Esophagus squamous epithelium (tissue), 5 donors: ENCODE measurements at regions not wholly inside any gene's neighbourhood (a gene's known extent, or its start where the extent isn't known, plus 50 kb on each side); places are given as distances from the start of the nearest gene placed in this dataset.

Experiments
- DNase-seq: peaks from one replicate; lab custom pipeline; 2025; lab: John Stamatoyannopoulos, UW
- H3K27ac ChIP-seq, 4 donors: fragments of 200-600 bp; sonication (generic); one replicate each; pipeline ENCODE4 v1.5.1; 2016 to 2019; ENCODE audit warnings: mild to moderate bottlenecking in 1 of 4
- H3K27me3 ChIP-seq, 4 donors: fragments of 200-600 bp; sonication (generic); 1 replicate in 3 of 4; 2 replicates in 1 of 4; pipeline versions ENCODE4 v1.5.1 to v1.6.0; 2017 to 2021; ENCODE audit warnings: antibody characterized with exemption in 1 of 4
- H3K36me3 ChIP-seq, 3 donors: fragments of 200-600 bp; sonication (generic); one replicate each; pipeline ENCODE4 v1.5.1; 2016 to 2019
- H3K4me1 ChIP-seq, 3 donors: fragments of 200-600 bp; sonication (generic); one replicate each; pipeline ENCODE4 v1.5.1; 2017 to 2019
- H3K4me3 ChIP-seq, 4 donors: fragments of 200-600 bp; sonication (generic); 1 replicate in 3 of 4; 2 replicates in 1 of 4; pipeline ENCODE4 v1.5.1; 2016 to 2019; ENCODE audit warnings: mild to moderate bottlenecking in 2 of 4, moderate library complexity in 1 of 4
- H3K9me3 ChIP-seq, 3 donors: fragments of 200-600 bp; sonication (generic); one replicate each; pipeline ENCODE4 v1.5.1; 2016 to 2019
- CTCF ChIP-seq, 6 experiments: fragments of 450-650 bp in 4 of 6; fragments of 200-600 bp in 2 of 6; sonication (generic) in 2 of 6; IDR thresholded peaks; one replicate each; pipeline ENCODE4 v1.5.1; 2016 to 2019; ENCODE audit warnings: antibody characterized with exemption in 6 of 6, mild to moderate bottlenecking in 4 of 6, moderate library complexity in 4 of 6
- POLR2A ChIP-seq, 4 donors: fragments of 450-650 bp; IDR thresholded peaks; one replicate each; pipeline ENCODE4 v1.6.1; 2017; ENCODE audit warnings: antibody characterized with exemption in 4 of 4, mild to moderate bottlenecking in 4 of 4, moderate library complexity in 3 of 4
- WGBS, 2 donors: methylation state at CpG; one replicate each; pipeline ENCODE4 v1.1.5; 2018; 5-methylcytosine and 5-hydroxymethylcytosine counted together
- intact Hi-C: fragments of 100-400 bp; cut with DNase I; formaldehyde crosslinking; loops from one replicate; pipeline ENCODE4 v1.15.0; 2022
- donor health status: DM: yes; HTN: yes; CAD: no.

- no peak for DNase-seq
- Histone ChIP-seq H3K27me3 (no peaks in the 10 kb centered on the region), H3K4me1 (no peaks in the 10 kb centered on the region), H3K4me3 (no peak overlapping the region), H3K27ac (no peak overlapping the region), H3K36me3 (no peaks in the 10 kb centered on the region), H3K9me3 (no peaks in the 10 kb centered on the region)
- WGBS, 2 donors = 39% methylated on average over 2 of the region's 2 CpGs
- intact Hi-C loops = no loop called here
- TF ChIP-seq CTCF (IDR thresholded peaks at IDR 0.05) (no peak), POLR2A (IDR thresholded peaks at IDR 0.05) (no peak)
Measured at GRCh38 chr13:103958691-103959090, 892.5 kb upstream of the SLC10A2 start.

- no peaks in the 10 kb centered on the region for H3K9me3 ChIP-seq
- H3K27ac ChIP-seq = no peak overlapping the region
- no peak for TF ChIP-seq POLR2A (IDR thresholded peaks at IDR 0.05)
- no peak for TF ChIP-seq CTCF (IDR thresholded peaks at IDR 0.05)
- no peaks in the 10 kb centered on the region for H3K27me3 ChIP-seq
- no peaks in the 10 kb centered on the region for H3K4me1 ChIP-seq
- no peak for DNase-seq
- H3K4me3 ChIP-seq = no peak overlapping the region
- no peaks in the 10 kb centered on the region for H3K36me3 ChIP-seq
- intact Hi-C loops = no loop called here
Measured at GRCh38 chr13:103957939-103958338, 891.7 kb upstream of the SLC10A2 start.

DNA sequence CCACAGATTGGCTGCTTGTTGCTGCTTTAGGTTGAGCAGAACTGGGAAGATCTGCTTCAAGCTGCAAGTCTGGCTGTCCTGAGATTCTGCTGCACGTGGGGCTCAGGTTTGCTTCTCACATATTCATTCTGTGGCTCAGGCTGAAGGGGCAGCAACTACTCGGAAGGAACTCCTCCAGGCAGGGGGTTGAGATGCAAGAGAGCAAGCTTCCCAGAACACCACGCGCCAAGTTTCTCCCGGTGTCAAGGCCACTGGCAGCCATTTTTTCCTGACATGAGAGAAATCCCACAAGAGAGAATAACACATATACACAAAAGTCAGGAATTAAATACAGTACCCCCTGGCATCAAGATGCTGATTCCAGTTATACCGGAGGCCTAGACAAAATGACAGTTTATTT lies 887.6 kb upstream of the SLC10A2 start:
- no peaks in the 10 kb centered on the region for H3K4me1 ChIP-seq
- intact Hi-C loops = no loop called here
- H3K27me3 ChIP-seq = no peaks in the 10 kb centered on the region
- 82 to 84% methylated on average over 5 to 6 of the region's 6 CpGs for WGBS, 2 donors
- no peak for TF ChIP-seq POLR2A (IDR thresholded peaks at IDR 0.05)
- TF ChIP-seq CTCF (IDR thresholded peaks at IDR 0.05) = no peak
- no peak for DNase-seq
- no peaks in the 10 kb centered on the region for H3K9me3 ChIP-seq
- H3K27ac ChIP-seq = no peak overlapping the region
- no peak overlapping the region for H3K4me3 ChIP-seq
- H3K36me3 ChIP-seq = no peaks in the 10 kb centered on the region

- intact Hi-C loops = no loop called here
- Histone ChIP-seq H3K36me3 (no peaks in the 10 kb centered on the region), H3K4me1 (no peaks in the 10 kb centered on the region), H3K4me3 (no peak overlapping the region), H3K27ac (no peak overlapping the region), H3K9me3 (no peaks in the 10 kb centered on the region), H3K27me3 (no peaks in the 10 kb centered on the region)
- no peak for TF ChIP-seq POLR2A (IDR thresholded peaks at IDR 0.05)
- TF ChIP-seq CTCF (IDR thresholded peaks at IDR 0.05) = no peak
- WGBS, 2 donors = 23 to 36% methylated on average over 1 of the region's 1 CpG
- DNase-seq = no peak
Measured at GRCh38 chr13:103952183-103952582, 886.0 kb upstream of the SLC10A2 start.

GRCh38 chr13:103948426-103948825 lies 882.2 kb upstream of the SLC10A2 start:
- intact Hi-C loops = no loop called here
- no peaks in the 10 kb centered on the region for H3K4me1 ChIP-seq
- TF ChIP-seq CTCF (IDR thresholded peaks at IDR 0.05) = no peak
- TF ChIP-seq POLR2A (IDR thresholded peaks at IDR 0.05) = no peak
- no peak for DNase-seq
- no peaks in the 10 kb centered on the region for H3K9me3 ChIP-seq
- H3K27ac ChIP-seq = no peak overlapping the region
- WGBS, 2 donors = 58 to 69% methylated on average over 6 of the region's 6 CpGs
- H3K36me3 ChIP-seq = no peaks in the 10 kb centered on the region
- H3K27me3 ChIP-seq = no peaks in the 10 kb centered on the region
- no peak overlapping the region for H3K4me3 ChIP-seq
